ENCODE measurements at regions not wholly inside any gene's neighbourhood (a gene's known extent, or its start where the extent isn't known, plus 50 kb on each side); places are given as distances from the start of the nearest gene placed in this dataset.

GRCh38 chr17:79545251-79546005 lies 65.4 kb downstream of the RBFOX3 start:
- TF ChIP-seq CTCF (IDR thresholded peaks at IDR 0.05; ENCODE audit: control insufficient read depth, insufficient read depth, low read depth, low read length, missing control alignments): no peak
- H3K4me3 ChIP-seq (ENCODE audit: control insufficient read depth, low read depth, low read length): no peak overlapping the region
- no peak for DNase-seq (ENCODE audit: low read depth)

GRCh38 chr17:79544142-79544914 lies 66.5 kb downstream of the RBFOX3 start:
- TF ChIP-seq CTCF (IDR thresholded peaks at IDR 0.05; ENCODE audit: control insufficient read depth, insufficient read depth, low read depth, low read length, missing control alignments): no peak
- DNase-seq (ENCODE audit: low read depth): no peak
- H3K4me3 ChIP-seq (ENCODE audit: control insufficient read depth, low read depth, low read length): no peak overlapping the region

- DNase-seq (ENCODE audit: low read depth): no peak
- no peak overlapping the region for H3K4me3 ChIP-seq (ENCODE audit: control insufficient read depth, low read depth, low read length)
- no peak for TF ChIP-seq CTCF (IDR thresholded peaks at IDR 0.05; ENCODE audit: control insufficient read depth, insufficient read depth, low read depth, low read length, missing control alignments)
These were observed 67.3 kb downstream of the RBFOX3 start for GRCh38 chr17:79543531-79543930.

GRCh38 chr17:79542718-79543117 lies 68.1 kb downstream of the RBFOX3 start:
- H3K4me3 ChIP-seq (ENCODE audit: control insufficient read depth, low read depth, low read length): no peak overlapping the region

GRCh38 chr17:79541056-79541850 lies 69.6 kb downstream of the RBFOX3 start:
- DNase-seq (ENCODE audit: low read depth): no peak
- H3K4me3 ChIP-seq (ENCODE audit: control insufficient read depth, low read depth, low read length): no peak overlapping the region
- TF ChIP-seq CTCF (IDR thresholded peaks at IDR 0.05; ENCODE audit: control insufficient read depth, insufficient read depth, low read depth, low read length, missing control alignments): no peak

More at GRCh38 chr17:79542718-79543117, 68.1 kb downstream of the RBFOX3 start:
- TF ChIP-seq CTCF (IDR thresholded peaks at IDR 0.05; ENCODE audit: control insufficient read depth, insufficient read depth, low read depth, low read length, missing control alignments): no peak
- no peak for DNase-seq (ENCODE audit: low read depth)

- no peak overlapping the region for H3K4me3 ChIP-seq (ENCODE audit: control insufficient read depth, low read depth, low read length)
- DNase-seq (ENCODE audit: low read depth): no peak
- no peak for TF ChIP-seq CTCF (IDR thresholded peaks at IDR 0.05; ENCODE audit: control insufficient read depth, insufficient read depth, low read depth, low read length, missing control alignments)
These were observed 70.7 kb downstream of the RBFOX3 start for GRCh38 chr17:79539944-79540705.

All from AG09309 (cell line).